ENCODE measurements at regions not wholly inside any gene's neighbourhood (a gene's known extent, or its start where the extent isn't known, plus 50 kb on each side); places are given as distances from the start of the nearest gene placed in this dataset.
"Not testable (repeated sequence)": the region's sequence is repeated elsewhere in the genome, so short reads cannot be mapped to it uniquely, and the experiment has no call there.

DNA sequence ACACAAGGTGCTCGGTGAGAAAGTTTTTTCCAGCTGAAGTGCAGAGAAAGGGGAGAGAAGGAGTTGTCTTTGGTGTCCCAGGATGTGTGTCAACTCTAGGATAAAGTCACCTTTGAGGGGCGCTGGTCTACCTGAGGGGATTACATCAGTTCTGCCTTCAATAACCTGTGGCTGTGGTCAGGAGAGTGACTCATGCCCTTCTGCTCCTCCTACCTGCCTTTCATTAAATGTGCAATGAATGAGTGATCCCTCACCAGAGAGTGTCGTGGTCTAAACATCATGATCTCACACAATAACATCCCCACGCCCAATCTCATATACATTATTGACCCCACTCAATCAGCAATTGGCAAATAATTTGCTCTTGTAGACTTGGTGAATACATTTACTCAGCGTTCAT is 83.4 kb downstream of the OR4M2 start:
- intact Hi-C loops (cut with micrococcal nuclease); BruUV-seq (replicated peaks); H3K4me3 ChIP-seq (replicated peaks in 1 of 3; ENCODE audit: insufficient read depth in 1 of 3, low read depth in 1 of 3, low read length in 3 of 3); H3K36me3 ChIP-seq (ENCODE audit: control insufficient read depth in 2 of 2, extremely low read depth in 1 of 2, insufficient read depth in 2 of 2, low read length in 2 of 2); H3K9me3 ChIP-seq (replicated peaks; ENCODE audit: control insufficient read depth, insufficient read depth, low read length); H3K4me2 ChIP-seq (ENCODE audit: insufficient read depth, low read length); POLR2A ChIA-PET; H3K79me2 ChIP-seq (ENCODE audit: control insufficient read depth, insufficient read depth, low read length); H3K27ac ChIP-seq (ENCODE audit: insufficient read depth, low read depth, low read length); H3K9me1 ChIP-seq (replicated peaks; ENCODE audit: control insufficient read depth, extremely low read depth, insufficient read depth, low read length); H3K4me1 ChIP-seq (ENCODE audit: control insufficient read depth, extremely low read depth, insufficient read depth, low read length); H4K20me1 ChIP-seq (replicated peaks; ENCODE audit: control insufficient read depth, extremely low read depth, insufficient read depth, low read length); dilution Hi-C loops (cut with MboI; ENCODE audit: extremely low pct_ligation_motif_present, low sequenced_read_pairs); H3K9ac ChIP-seq (replicated peaks; ENCODE audit: extremely low read depth, insufficient read depth, low read length); H3K27me3 ChIP-seq (ENCODE audit: control insufficient read depth in 2 of 2, insufficient read depth in 2 of 2, low read length in 2 of 2); DNase-seq (ENCODE audit: low read depth, low spot score); H2AFZ ChIP-seq (ENCODE audit: low read depth, low read length); FAIRE-seq; CTCF ChIA-PET: not testable (repeated sequence)

DNA sequence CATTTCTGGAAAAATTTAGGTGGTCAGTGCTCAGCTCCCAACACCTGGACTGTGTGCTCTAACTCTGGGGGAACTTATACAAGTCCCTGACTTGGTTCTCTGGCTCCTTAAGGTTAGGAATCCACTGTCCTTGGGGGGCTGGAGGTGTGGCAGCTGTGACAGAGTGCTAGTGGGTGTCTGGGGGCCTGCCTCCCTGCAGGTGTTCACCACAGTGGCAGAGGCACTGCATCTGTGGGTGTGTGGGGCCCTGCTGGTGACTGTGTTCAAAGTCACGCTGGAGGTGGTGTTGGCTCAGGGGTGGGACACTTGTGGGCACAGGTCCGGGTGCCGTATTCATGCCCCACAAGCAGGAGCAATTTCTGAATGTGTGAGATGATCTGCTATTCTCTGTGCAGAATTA is 87.2 kb downstream of the OR4M2 start:
- H3K27me3 ChIP-seq (ENCODE audit: control insufficient read depth in 2 of 2, insufficient read depth in 2 of 2, low read length in 2 of 2); H3K9me3 ChIP-seq (replicated peaks; ENCODE audit: control insufficient read depth, insufficient read depth, low read length); H3K4me1 ChIP-seq (ENCODE audit: control insufficient read depth, extremely low read depth, insufficient read depth, low read length); CTCF ChIA-PET; H3K4me3 ChIP-seq (replicated peaks in 1 of 3; ENCODE audit: insufficient read depth in 1 of 3, low read depth in 1 of 3, low read length in 3 of 3); H3K36me3 ChIP-seq (ENCODE audit: control insufficient read depth in 2 of 2, extremely low read depth in 1 of 2, insufficient read depth in 2 of 2, low read length in 2 of 2); H4K20me1 ChIP-seq (replicated peaks; ENCODE audit: control insufficient read depth, extremely low read depth, insufficient read depth, low read length); H2AFZ ChIP-seq (ENCODE audit: low read depth, low read length); H3K27ac ChIP-seq (ENCODE audit: insufficient read depth, low read depth, low read length); H3K9ac ChIP-seq (replicated peaks; ENCODE audit: extremely low read depth, insufficient read depth, low read length); BruUV-seq (replicated peaks); H3K4me2 ChIP-seq (ENCODE audit: insufficient read depth, low read length); POLR2A ChIA-PET; H3K9me1 ChIP-seq (replicated peaks; ENCODE audit: control insufficient read depth, extremely low read depth, insufficient read depth, low read length); FAIRE-seq; DNase-seq (ENCODE audit: low read depth, low spot score); intact Hi-C loops (cut with micrococcal nuclease); H3K79me2 ChIP-seq (ENCODE audit: control insufficient read depth, insufficient read depth, low read length); dilution Hi-C loops (cut with MboI; ENCODE audit: extremely low pct_ligation_motif_present, low sequenced_read_pairs): not testable (repeated sequence)

DNA sequence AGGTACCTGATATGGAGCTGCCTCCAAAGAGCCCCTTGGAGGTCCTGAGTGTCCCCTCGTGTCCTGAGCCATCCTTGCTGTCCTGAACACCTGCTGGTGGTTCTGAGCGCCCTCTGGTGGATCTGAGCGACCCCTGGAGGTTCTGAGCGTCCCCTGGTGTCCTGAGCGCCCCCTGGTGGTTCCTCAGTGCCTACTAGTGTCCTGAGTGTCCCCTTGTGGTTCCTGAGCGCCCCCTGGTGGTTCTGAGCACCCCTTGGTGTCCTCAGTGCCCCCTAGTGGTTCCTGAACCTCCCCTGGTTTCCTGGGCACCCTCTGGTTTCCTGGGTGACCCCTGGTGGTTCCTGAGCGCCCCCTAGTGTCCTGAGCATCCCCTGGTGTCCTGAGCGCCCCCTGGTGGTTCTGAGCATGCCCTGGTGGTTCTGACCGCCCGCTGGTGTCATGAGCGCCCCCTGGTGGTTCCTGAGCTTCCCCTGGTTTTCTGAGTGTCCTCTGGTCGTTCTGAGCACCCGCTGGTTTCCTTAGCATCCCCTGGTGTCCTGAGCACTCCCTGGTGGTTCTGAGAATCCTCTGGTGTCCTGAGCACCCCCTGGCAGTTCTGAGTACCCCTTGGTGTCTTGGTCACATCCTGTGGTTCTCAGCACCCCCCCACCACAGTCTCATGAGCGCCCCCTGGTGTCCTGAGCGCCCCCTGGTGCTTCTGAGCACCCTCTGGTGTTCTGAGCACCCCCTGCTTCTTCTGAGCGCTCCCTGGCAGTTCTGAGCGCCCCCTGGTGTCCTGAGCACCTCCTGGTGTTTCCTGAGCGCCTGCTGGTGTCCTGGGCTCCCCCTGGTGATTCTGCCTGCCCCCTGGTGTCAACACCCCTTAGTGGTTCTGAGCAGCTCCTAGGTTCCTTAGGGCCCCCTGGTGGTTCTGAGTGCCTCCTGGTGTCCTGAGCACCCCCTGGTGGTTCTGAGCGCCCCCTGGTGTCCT is 93.0 kb downstream of the OR4M2 start:
- H3K9me3 ChIP-seq (replicated peaks; ENCODE audit: control insufficient read depth, insufficient read depth, low read length); intact Hi-C loops (cut with micrococcal nuclease); H3K27me3 ChIP-seq (ENCODE audit: control insufficient read depth in 2 of 2, insufficient read depth in 2 of 2, low read length in 2 of 2); H3K4me3 ChIP-seq (replicated peaks in 1 of 3; ENCODE audit: insufficient read depth in 1 of 3, low read depth in 1 of 3, low read length in 3 of 3); H3K9me1 ChIP-seq (replicated peaks; ENCODE audit: control insufficient read depth, extremely low read depth, insufficient read depth, low read length); H4K20me1 ChIP-seq (replicated peaks; ENCODE audit: control insufficient read depth, extremely low read depth, insufficient read depth, low read length); POLR2A ChIA-PET; DNase-seq (ENCODE audit: low read depth, low spot score); FAIRE-seq; CTCF ChIA-PET; H2AFZ ChIP-seq (ENCODE audit: low read depth, low read length); H3K27ac ChIP-seq (ENCODE audit: insufficient read depth, low read depth, low read length); H3K4me2 ChIP-seq (ENCODE audit: insufficient read depth, low read length); dilution Hi-C loops (cut with MboI; ENCODE audit: extremely low pct_ligation_motif_present, low sequenced_read_pairs); H3K9ac ChIP-seq (replicated peaks; ENCODE audit: extremely low read depth, insufficient read depth, low read length); BruUV-seq (replicated peaks); H3K4me1 ChIP-seq (ENCODE audit: control insufficient read depth, extremely low read depth, insufficient read depth, low read length); H3K79me2 ChIP-seq (ENCODE audit: control insufficient read depth, insufficient read depth, low read length); H3K36me3 ChIP-seq (ENCODE audit: control insufficient read depth in 2 of 2, extremely low read depth in 1 of 2, insufficient read depth in 2 of 2, low read length in 2 of 2): not testable (repeated sequence)

DNA sequence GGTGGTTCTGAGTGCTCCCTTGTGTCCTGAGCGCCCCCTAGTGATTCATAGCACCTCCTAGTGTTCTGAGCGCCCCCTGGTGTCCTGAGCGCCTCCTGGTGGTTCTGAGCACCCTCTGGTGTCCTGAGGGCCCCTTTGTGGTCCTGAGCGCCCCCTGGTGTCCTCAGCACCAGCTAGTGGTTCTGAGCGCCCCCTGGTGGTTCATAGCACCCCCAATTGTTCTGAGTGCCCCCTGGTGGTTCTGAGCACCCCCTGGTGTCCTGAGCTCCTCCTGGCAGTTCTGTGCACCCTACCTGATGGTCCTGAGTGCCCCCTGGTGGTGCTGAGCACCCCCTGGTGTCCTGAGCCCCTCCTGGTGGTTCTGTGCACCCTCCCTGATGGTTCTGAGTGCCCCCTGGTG is 93.8 kb downstream of the OR4M2 start:
- H2AFZ ChIP-seq (ENCODE audit: low read depth, low read length); dilution Hi-C loops (cut with MboI; ENCODE audit: extremely low pct_ligation_motif_present, low sequenced_read_pairs); H3K27me3 ChIP-seq (ENCODE audit: control insufficient read depth in 2 of 2, insufficient read depth in 2 of 2, low read length in 2 of 2); DNase-seq (ENCODE audit: low read depth, low spot score); H3K4me2 ChIP-seq (ENCODE audit: insufficient read depth, low read length); intact Hi-C loops (cut with micrococcal nuclease); H4K20me1 ChIP-seq (replicated peaks; ENCODE audit: control insufficient read depth, extremely low read depth, insufficient read depth, low read length); POLR2A ChIA-PET; FAIRE-seq; H3K9me1 ChIP-seq (replicated peaks; ENCODE audit: control insufficient read depth, extremely low read depth, insufficient read depth, low read length); H3K4me3 ChIP-seq (replicated peaks in 1 of 3; ENCODE audit: insufficient read depth in 1 of 3, low read depth in 1 of 3, low read length in 3 of 3); BruUV-seq (replicated peaks); H3K79me2 ChIP-seq (ENCODE audit: control insufficient read depth, insufficient read depth, low read length); H3K27ac ChIP-seq (ENCODE audit: insufficient read depth, low read depth, low read length); H3K4me1 ChIP-seq (ENCODE audit: control insufficient read depth, extremely low read depth, insufficient read depth, low read length); CTCF ChIA-PET; H3K9ac ChIP-seq (replicated peaks; ENCODE audit: extremely low read depth, insufficient read depth, low read length); H3K9me3 ChIP-seq (replicated peaks; ENCODE audit: control insufficient read depth, insufficient read depth, low read length); H3K36me3 ChIP-seq (ENCODE audit: control insufficient read depth in 2 of 2, extremely low read depth in 1 of 2, insufficient read depth in 2 of 2, low read length in 2 of 2): not testable (repeated sequence)
